ENCODE measurements at regions not wholly inside any gene's neighbourhood (a gene's known extent, or its start where the extent isn't known, plus 50 kb on each side); places are given as distances from the start of the nearest gene placed in this dataset.

- BruUV-seq (replicated peaks) = no TSS peak
- Mint-ChIP-seq H3K36me3 (ENCODE audit: insufficient read depth, unreplicated experiment) (no peaks in the 10 kb centered on the region), H3K9me3 (ENCODE audit: unreplicated experiment) (no peaks in the 10 kb centered on the region), H3K27ac (ENCODE audit: unreplicated experiment) (no peak overlapping the region), H3K4me1 (ENCODE audit: low read depth, unreplicated experiment) (no peaks in the 10 kb centered on the region), H3K4me3 (ENCODE audit: unreplicated experiment) (no peak overlapping the region), H3K27me3 (ENCODE audit: insufficient read depth, unreplicated experiment) (no peaks in the 10 kb centered on the region)
- ChIA-PET CTCF (no interaction called here), POLR2A (no interaction called here)
- intact Hi-C loops (cut with micrococcal nuclease; ENCODE audit: unreplicated experiment) = no loop called here
- DNase-seq = no peak
- Histone ChIP-seq H3K27me3 (replicated peaks; ENCODE audit: control insufficient read depth, insufficient read depth, low read length) (no peaks in the 10 kb centered on the region), H3K36me3 (ENCODE audit: control insufficient read depth, insufficient read depth, low read length) (no peaks in the 10 kb centered on the region), H3K4me3 (ENCODE audit: low read depth, low read length) (no peak overlapping the region), H3K9me3 (no peaks in the 10 kb centered on the region), H3K4me1 (no peaks in the 10 kb centered on the region)
- TF ChIP-seq, protein P1, sequence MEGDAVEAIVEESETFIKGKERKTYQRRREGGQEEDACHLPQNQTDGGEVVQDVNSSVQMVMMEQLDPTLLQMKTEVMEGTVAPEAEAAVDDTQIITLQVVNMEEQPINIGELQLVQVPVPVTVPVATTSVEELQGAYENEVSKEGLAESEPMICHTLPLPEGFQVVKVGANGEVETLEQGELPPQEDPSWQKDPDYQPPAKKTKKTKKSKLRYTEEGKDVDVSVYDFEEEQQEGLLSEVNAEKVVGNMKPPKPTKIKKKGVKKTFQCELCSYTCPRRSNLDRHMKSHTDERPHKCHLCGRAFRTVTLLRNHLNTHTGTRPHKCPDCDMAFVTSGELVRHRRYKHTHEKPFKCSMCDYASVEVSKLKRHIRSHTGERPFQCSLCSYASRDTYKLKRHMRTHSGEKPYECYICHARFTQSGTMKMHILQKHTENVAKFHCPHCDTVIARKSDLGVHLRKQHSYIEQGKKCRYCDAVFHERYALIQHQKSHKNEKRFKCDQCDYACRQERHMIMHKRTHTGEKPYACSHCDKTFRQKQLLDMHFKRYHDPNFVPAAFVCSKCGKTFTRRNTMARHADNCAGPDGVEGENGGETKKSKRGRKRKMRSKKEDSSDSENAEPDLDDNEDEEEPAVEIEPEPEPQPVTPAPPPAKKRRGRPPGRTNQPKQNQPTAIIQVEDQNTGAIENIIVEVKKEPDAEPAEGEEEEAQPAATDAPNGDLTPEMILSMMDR (IDR thresholded peaks at IDR 0.05; ENCODE audit: insufficient read depth in 1 of 2, low read depth in 1 of 2, low read length in 1 of 2, severe bottlenecking in 1 of 2, unreplicated experiment in 1 of 2) = no peak
Measured at GRCh38 chr4:43458293-43458692, 565.8 kb downstream of the GRXCR1 start.

- ChIA-PET CTCF (no interaction called here), POLR2A (no interaction called here)
- no peak overlapping the region for H3K27ac Mint-ChIP-seq (ENCODE audit: unreplicated experiment)
- BruUV-seq (replicated peaks) = no TSS peak
- intact Hi-C loops (cut with micrococcal nuclease; ENCODE audit: unreplicated experiment) = loop anchor here (5.0 kb wide), 2 partner anchors 340 to 475 kb away; no protein-coding TSS in a partner anchor
- TF ChIP-seq, protein P1 (IDR thresholded peaks at IDR 0.05; ENCODE audit: insufficient read depth in 1 of 2, low read depth in 1 of 2, low read length in 1 of 2, severe bottlenecking in 1 of 2, unreplicated experiment in 1 of 2) = no peak
- Histone ChIP-seq H3K4me1 (no peaks in the 10 kb centered on the region), H3K27me3 (replicated peaks; ENCODE audit: control insufficient read depth, insufficient read depth, low read length) (no peaks in the 10 kb centered on the region), H3K4me3 (ENCODE audit: low read depth, low read length) (no peak overlapping the region), H3K9me3 (no peaks in the 10 kb centered on the region; the same call in 1 of the 2 replicates), H3K36me3 (ENCODE audit: control insufficient read depth, insufficient read depth, low read length) (no peaks in the 10 kb centered on the region)
- H3K27me3 Mint-ChIP-seq (ENCODE audit: insufficient read depth, unreplicated experiment) = no peaks in the 10 kb centered on the region
- no peaks in the 10 kb centered on the region for H3K36me3 Mint-ChIP-seq (ENCODE audit: insufficient read depth, unreplicated experiment)
- no peak for DNase-seq
- H3K4me1 Mint-ChIP-seq (ENCODE audit: low read depth, unreplicated experiment) = no peaks in the 10 kb centered on the region
- H3K9me3 Mint-ChIP-seq (ENCODE audit: unreplicated experiment) = peaks cover 59% of the 10 kb centered on the region
- no peak overlapping the region for H3K4me3 Mint-ChIP-seq (ENCODE audit: unreplicated experiment)
Measured at GRCh38 chr4:43471950-43472349, 579.4 kb downstream of the GRXCR1 start.

DNA sequence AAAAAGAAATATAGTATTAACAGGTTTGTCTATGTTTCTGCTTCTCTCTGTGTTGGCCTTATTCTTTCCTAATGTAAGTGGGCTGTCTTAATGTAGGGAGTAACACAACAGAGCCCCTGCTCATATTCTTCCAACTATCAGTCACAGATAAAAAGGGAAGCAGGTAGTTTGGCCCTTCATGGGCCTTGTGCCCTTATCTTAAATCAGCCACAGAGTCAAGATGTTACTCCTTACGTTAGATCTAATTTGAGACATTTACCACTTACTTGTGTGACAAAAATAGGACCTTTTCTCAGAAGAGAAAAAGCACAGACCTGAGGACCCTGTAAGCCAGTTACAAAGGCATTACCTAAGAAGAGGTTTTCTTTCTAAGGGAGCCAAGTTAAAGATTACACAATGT lies 589.0 kb downstream of the GRXCR1 start:
- no peaks in the 10 kb centered on the region for H3K36me3 Mint-ChIP-seq (ENCODE audit: insufficient read depth, unreplicated experiment)
- no peaks in the 10 kb centered on the region for H3K4me1 Mint-ChIP-seq (ENCODE audit: low read depth, unreplicated experiment)
- Histone ChIP-seq H3K9me3 (no peaks in the 10 kb centered on the region), H3K36me3 (ENCODE audit: control insufficient read depth, insufficient read depth, low read length) (no peaks in the 10 kb centered on the region), H3K4me1 (no peaks in the 10 kb centered on the region), H3K4me3 (ENCODE audit: low read depth, low read length) (no peak overlapping the region), H3K27me3 (replicated peaks; ENCODE audit: control insufficient read depth, insufficient read depth, low read length) (no peaks in the 10 kb centered on the region)
- no peak overlapping the region for H3K27ac Mint-ChIP-seq (ENCODE audit: unreplicated experiment)
- H3K27me3 Mint-ChIP-seq (ENCODE audit: insufficient read depth, unreplicated experiment) = no peaks in the 10 kb centered on the region
- no peak for DNase-seq
- no TSS peak for BruUV-seq (replicated peaks)
- ChIA-PET POLR2A (no interaction called here), CTCF (no interaction called here)
- TF ChIP-seq, protein P1 (IDR thresholded peaks at IDR 0.05; ENCODE audit: insufficient read depth in 1 of 2, low read depth in 1 of 2, low read length in 1 of 2, severe bottlenecking in 1 of 2, unreplicated experiment in 1 of 2) = no peak
- H3K9me3 Mint-ChIP-seq (ENCODE audit: unreplicated experiment) = no peaks in the 10 kb centered on the region
- intact Hi-C loops (cut with micrococcal nuclease; ENCODE audit: unreplicated experiment) = no loop called here
- H3K4me3 Mint-ChIP-seq (ENCODE audit: unreplicated experiment) = no peak overlapping the region

Measured in Caco-2 (cell line).